GM12878 (cell line): ENCODE measurements at regions not wholly inside any gene's neighbourhood (a gene's known extent, or its start where the extent isn't known, plus 50 kb on each side); places are given as distances from the start of the nearest gene placed in this dataset.

Experiments used
- ATAC-seq: fragments of 200-7000 bp; cut with Tn5 transposase; 3 replicates; pipeline ENCODE4 v1.9.1; 2020; ENCODE audit warnings: mild to moderate bottlenecking, moderate library complexity
- BruUV-seq: library from RNA; stranded (reverse); fragments of 400-500 nt; replicated peaks from 2 replicates; lab custom pipeline; 2021; lab: Mats Ljungman, UMichigan
- CTCF ChIA-PET: fragments of 300-600 bp; sonication (Branson Sonifier 250); formaldehyde crosslinking; extraction: SDS; loops from one replicate; lab custom pipeline; 2021; ENCODE audit warnings: inconsistent platforms; lab: Yijun Ruan, JAX
- POLR2A ChIA-PET: fragments of 350-600 bp; formaldehyde crosslinking; extraction: SDS; loops from one replicate; lab custom pipeline; 2021; ENCODE audit warnings: inconsistent platforms; lab: Charles Lee
- RAD21 ChIA-PET: fragments of 300-600 bp; sonication (Branson Sonifier 250); formaldehyde crosslinking; loops from one replicate; lab custom pipeline; 2023; ENCODE audit warnings: antibody characterized with exemption; ENCODE audit not compliant: unreplicated experiment; lab: Charles Lee
- SMC1A ChIA-PET: fragments of 300-600 bp; sonication (Branson Sonifier 250); formaldehyde crosslinking; loops from one replicate; lab custom pipeline; 2023; ENCODE audit not compliant: unreplicated experiment, uncharacterized antibody; lab: Charles Lee
- DNase-seq: peaks from one replicate; pipeline ENCODE4 v3.0.0-alpha.2; 2011; ENCODE audit warnings: low read depth, low spot score
- FAIRE-seq: peaks from 3 replicates; lab custom pipeline; 2011; peaks lifted over from hg19 to GRCh38; lab: Jason Lieb, UNC
- H2AFZ ChIP-seq: 2 replicates; pipeline ENCODE4 v1.6.0; 2011; ENCODE audit warnings: low read depth, low read length, control low read depth; ENCODE audit not compliant: control insufficient read depth
- H3K27ac ChIP-seq: 2 replicates; pipeline ENCODE4 v1.5.1; 2011; ENCODE audit warnings: control low read depth; ENCODE audit not compliant: control insufficient read depth, insufficient read depth
- H3K27me3 ChIP-seq, 2 experiments: replicated peaks in 1 of 2; 2 replicates each; pipeline versions ENCODE4 v1.6.0 to v1.6.1; 2011; ENCODE audit warnings: low read length in 1 of 2; ENCODE audit not compliant: control insufficient read depth in 2 of 2, insufficient read depth in 2 of 2
- H3K36me3 ChIP-seq, 2 experiments: 2 replicates each; pipeline ENCODE4 v1.5.1; 2011; ENCODE audit warnings: low read length in 1 of 2; ENCODE audit not compliant: control insufficient read depth in 2 of 2, insufficient read depth in 2 of 2
- H3K4me1 ChIP-seq: 2 replicates; pipeline ENCODE4 v1.6.1; 2011; ENCODE audit warnings: mild to moderate bottlenecking, low read length, moderate library complexity, mixed read lengths; ENCODE audit not compliant: control insufficient read depth, insufficient read depth
- H3K4me2 ChIP-seq: 2 replicates; pipeline ENCODE4 v1.6.0; 2011; ENCODE audit warnings: control low read depth; ENCODE audit not compliant: control insufficient read depth, insufficient read depth
- H3K4me3 ChIP-seq: fragments of 200-600 bp; sonication (generic); 2 replicates; pipeline ENCODE4 v1.5.1; 2016
- H3K79me2 ChIP-seq: 2 replicates; pipeline ENCODE4 v1.6.0; 2011; ENCODE audit warnings: low read length; ENCODE audit not compliant: control insufficient read depth, insufficient read depth
- H3K9ac ChIP-seq: 2 replicates; pipeline ENCODE4 v1.8.0; 2011; ENCODE audit warnings: low read length, control low read depth, mixed read lengths; ENCODE audit not compliant: control insufficient read depth, insufficient read depth
- H3K9me3 ChIP-seq: replicated peaks from 3 replicates; pipeline ENCODE4 v1.5.1; 2011; ENCODE audit warnings: mild to moderate bottlenecking, low read length; ENCODE audit not compliant: control insufficient read depth, insufficient read depth
- H4K20me1 ChIP-seq: 2 replicates; pipeline ENCODE4 v1.6.0; 2011; ENCODE audit not compliant: control insufficient read depth, insufficient read depth
- ATF7 ChIP-seq: fragments of 450-650 bp; IDR thresholded peaks from 2 replicates; pipeline ENCODE4 v1.6.1; 2016; ENCODE audit warnings: low read depth, mild to moderate bottlenecking
- GATAD2B ChIP-seq: fragments of 450-650 bp; conservative IDR thresholded peaks from 2 replicates; pipeline ENCODE4 v1.6.1; 2017; ENCODE audit warnings: low read depth, mild to moderate bottlenecking, moderate library complexity
- JUND ChIP-seq: IDR thresholded peaks from 2 replicates; pipeline ENCODE4 v1.6.1; 2012; ENCODE audit warnings: low read depth, mild to moderate bottlenecking, low read length, improper control_type of control experiment, moderate library complexity
- SP1 ChIP-seq: IDR thresholded peaks from one replicate; pipeline ENCODE4 v1.6.1; 2011; ENCODE audit warnings: low read depth, low read length
- WGBS: methylation state at CpG from one replicate; pipeline ENCODE4 v1.1.6; 2016; ENCODE audit warnings: low lambda C conversion rate; ENCODE audit not compliant: insufficient replicate concordance, insufficient coverage; ENCODE audit errors: missing lambda C conversion rate; 5-methylcytosine and 5-hydroxymethylcytosine counted together
- in situ Hi-C: fragments of 300-500 bp; cut with MboI; formaldehyde crosslinking; loops from 9 replicates; pipeline ENCODE4 v1.14.3; 2018; ENCODE audit warnings: mixed read lengths
- intact Hi-C: fragments of 100-400 bp; cut with micrococcal nuclease; formaldehyde crosslinking; loops from one replicate; pipeline ENCODE4 v1.14.2; 2022; ENCODE audit not compliant: unreplicated experiment
- TF ChIP-seq, protein P1 (sequence below): fragments of 450-650 bp; IDR thresholded peaks from 2 replicates; pipeline ENCODE4 v1.6.1; 2017; ENCODE audit warnings: mild to moderate bottlenecking, moderate library complexity
- TF ChIP-seq, protein P2 (sequence below): IDR thresholded peaks from 2 replicates; pipeline ENCODE4 v1.6.1; 2011; ENCODE audit warnings: borderline replicate concordance, low read depth, mild to moderate bottlenecking, moderate library complexity, low read length; ENCODE audit not compliant: insufficient read depth, poor library complexity, severe bottlenecking
- TF ChIP-seq, protein P3 (sequence below): fragments of 150-350 bp; IDR thresholded peaks from 2 replicates; pipeline ENCODE4 v1.6.1; 2014; ENCODE audit warnings: mild to moderate bottlenecking, low read depth, low read length

DNA sequence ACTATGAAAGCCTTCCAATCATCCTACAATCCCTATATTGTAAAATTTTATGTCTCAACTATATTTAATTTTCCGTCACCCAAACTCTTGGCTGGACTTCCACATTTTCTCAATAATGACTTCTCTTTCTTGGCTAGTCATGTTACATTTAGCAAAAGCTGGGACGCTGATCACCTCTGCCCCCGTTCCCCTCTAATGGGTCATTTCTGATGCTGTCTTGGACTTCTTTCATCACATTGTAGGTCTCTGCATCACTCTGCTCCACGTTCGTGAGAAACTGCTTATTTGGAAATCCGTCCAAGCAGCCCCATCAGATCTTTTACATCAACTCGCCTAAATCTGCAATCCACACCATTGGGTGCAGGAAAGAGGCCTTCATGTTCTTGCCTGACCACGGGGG, 203.8 kb downstream of the MYLK4 start:
- intact Hi-C loops (no loop called here), in situ Hi-C loops (no loop called here)
- Histone ChIP-seq H3K9me3 (no peaks in the 10 kb centered on the region; the same call in 2 of the 3 replicates), H3K4me1 (peaks cover 10% of the 10 kb centered on the region), H3K27ac (no peak overlapping the region), H3K79me2 (no peaks in the 10 kb centered on the region), H4K20me1 (peaks cover 2% of the 10 kb centered on the region; the same call in 1 of the 2 replicates), H2AFZ (no peak overlapping the region), H3K27me3 (peaks cover 0 to under 1% of the 10 kb centered on the region in 2 experiments; a peak in 2 of 4 replicates), H3K4me2 (no peak overlapping the region), H3K9ac (no peak overlapping the region), H3K4me3 (no peak overlapping the region), H3K36me3 (no peaks in the 10 kb centered on the region)
- FAIRE-seq = no peak
- POLR2A ChIA-PET = no interaction called here
- TF ChIP-seq, protein P1, sequence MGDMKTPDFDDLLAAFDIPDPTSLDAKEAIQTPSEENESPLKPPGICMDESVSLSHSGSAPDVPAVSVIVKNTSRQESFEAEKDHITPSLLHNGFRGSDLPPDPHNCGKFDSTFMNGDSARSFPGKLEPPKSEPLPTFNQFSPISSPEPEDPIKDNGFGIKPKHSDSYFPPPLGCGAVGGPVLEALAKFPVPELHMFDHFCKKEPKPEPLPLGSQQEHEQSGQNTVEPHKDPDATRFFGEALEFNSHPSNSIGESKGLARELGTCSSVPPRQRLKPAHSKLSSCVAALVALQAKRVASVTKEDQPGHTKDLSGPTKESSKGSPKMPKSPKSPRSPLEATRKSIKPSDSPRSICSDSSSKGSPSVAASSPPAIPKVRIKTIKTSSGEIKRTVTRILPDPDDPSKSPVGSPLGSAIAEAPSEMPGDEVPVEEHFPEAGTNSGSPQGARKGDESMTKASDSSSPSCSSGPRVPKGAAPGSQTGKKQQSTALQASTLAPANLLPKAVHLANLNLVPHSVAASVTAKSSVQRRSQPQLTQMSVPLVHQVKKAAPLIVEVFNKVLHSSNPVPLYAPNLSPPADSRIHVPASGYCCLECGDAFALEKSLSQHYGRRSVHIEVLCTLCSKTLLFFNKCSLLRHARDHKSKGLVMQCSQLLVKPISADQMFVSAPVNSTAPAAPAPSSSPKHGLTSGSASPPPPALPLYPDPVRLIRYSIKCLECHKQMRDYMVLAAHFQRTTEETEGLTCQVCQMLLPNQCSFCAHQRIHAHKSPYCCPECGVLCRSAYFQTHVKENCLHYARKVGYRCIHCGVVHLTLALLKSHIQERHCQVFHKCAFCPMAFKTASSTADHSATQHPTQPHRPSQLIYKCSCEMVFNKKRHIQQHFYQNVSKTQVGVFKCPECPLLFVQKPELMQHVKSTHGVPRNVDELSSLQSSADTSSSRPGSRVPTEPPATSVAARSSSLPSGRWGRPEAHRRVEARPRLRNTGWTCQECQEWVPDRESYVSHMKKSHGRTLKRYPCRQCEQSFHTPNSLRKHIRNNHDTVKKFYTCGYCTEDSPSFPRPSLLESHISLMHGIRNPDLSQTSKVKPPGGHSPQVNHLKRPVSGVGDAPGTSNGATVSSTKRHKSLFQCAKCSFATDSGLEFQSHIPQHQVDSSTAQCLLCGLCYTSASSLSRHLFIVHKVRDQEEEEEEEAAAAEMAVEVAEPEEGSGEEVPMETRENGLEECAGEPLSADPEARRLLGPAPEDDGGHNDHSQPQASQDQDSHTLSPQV = no peak
- TF ChIP-seq JUND (no peak), SP1 (no peak), ATF7 (no peak), GATAD2B (no peak)
- TF ChIP-seq, protein P2, sequence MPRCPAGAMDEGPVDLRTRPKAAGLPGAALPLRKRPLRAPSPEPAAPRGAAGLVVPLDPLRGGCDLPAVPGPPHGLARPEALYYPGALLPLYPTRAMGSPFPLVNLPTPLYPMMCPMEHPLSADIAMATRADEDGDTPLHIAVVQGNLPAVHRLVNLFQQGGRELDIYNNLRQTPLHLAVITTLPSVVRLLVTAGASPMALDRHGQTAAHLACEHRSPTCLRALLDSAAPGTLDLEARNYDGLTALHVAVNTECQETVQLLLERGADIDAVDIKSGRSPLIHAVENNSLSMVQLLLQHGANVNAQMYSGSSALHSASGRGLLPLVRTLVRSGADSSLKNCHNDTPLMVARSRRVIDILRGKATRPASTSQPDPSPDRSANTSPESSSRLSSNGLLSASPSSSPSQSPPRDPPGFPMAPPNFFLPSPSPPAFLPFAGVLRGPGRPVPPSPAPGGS = no peak
- TF ChIP-seq, protein P3, sequence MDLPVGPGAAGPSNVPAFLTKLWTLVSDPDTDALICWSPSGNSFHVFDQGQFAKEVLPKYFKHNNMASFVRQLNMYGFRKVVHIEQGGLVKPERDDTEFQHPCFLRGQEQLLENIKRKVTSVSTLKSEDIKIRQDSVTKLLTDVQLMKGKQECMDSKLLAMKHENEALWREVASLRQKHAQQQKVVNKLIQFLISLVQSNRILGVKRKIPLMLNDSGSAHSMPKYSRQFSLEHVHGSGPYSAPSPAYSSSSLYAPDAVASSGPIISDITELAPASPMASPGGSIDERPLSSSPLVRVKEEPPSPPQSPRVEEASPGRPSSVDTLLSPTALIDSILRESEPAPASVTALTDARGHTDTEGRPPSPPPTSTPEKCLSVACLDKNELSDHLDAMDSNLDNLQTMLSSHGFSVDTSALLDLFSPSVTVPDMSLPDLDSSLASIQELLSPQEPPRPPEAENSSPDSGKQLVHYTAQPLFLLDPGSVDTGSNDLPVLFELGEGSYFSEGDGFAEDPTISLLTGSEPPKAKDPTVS = no peak
- RAD21 ChIA-PET = no interaction called here
- CTCF ChIA-PET = interaction anchor here (1.0 kb wide), 1 partner anchor 22 kb away, joined by 3 read pairs; no protein-coding TSS in a partner anchor
- WGBS = 31% methylated on average over 8 of the region's 8 CpGs
- ATAC-seq = no peak
- no TSS peak for BruUV-seq
- SMC1A ChIA-PET = no interaction called here
- no peak for DNase-seq
